ENCODE measurements at regions not wholly inside any gene's neighbourhood (a gene's known extent, or its start where the extent isn't known, plus 50 kb on each side); places are given as distances from the start of the nearest gene placed in this dataset.
A peak's percentile ranks its signal among the peaks of the same experiment; 100 is the strongest.

- no peak for DNase-seq (ENCODE audit: low read depth)
These were observed 72.3 kb upstream of the LHX1 start for GRCh38 chr17:36864827-36865430.

DNA sequence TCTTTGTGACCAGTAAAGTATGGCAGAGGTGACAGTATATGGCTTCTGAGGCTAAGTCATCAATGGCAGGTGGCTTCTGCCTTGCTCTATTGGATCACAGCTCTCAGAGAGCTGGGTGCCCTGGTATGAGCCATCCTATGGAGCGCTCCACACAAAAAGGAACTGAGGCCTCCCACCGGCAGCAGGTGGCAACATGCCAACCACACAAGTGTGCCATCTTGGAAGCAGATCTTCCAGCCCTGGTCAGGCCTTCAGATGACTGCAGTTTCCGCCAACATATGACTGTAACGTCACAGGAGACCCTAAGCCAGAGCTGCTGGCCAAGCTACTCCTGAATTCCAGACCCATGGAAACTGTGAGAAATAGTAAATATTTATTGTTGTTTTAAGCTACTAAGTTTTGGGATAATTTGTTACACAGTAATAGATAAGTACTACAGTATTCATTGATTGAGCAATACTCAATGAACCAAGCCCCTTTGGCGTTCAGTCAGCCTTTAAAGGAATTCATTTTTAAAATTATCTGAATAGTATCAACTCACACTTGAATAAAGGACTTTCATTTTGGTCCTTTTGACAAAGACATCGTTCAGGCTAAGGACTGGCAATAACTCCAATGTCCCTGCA lies 69.4 kb upstream of the LHX1 start:
- peak; percentile 56 for DNase-seq (ENCODE audit: low read depth)

GRCh38 chr17:36868777-36869176 lies 68.5 kb upstream of the LHX1 start:
- no peak for DNase-seq (ENCODE audit: low read depth)

GRCh38 chr17:36869441-36869840 lies 67.8 kb upstream of the LHX1 start:
- no peak for DNase-seq (ENCODE audit: low read depth)

GRCh38 chr17:36869856-36870719 lies 67.2 kb upstream of the LHX1 start:
- DNase-seq (ENCODE audit: low read depth) = peak; percentile 56

GRCh38 chr17:36870720-36870999 lies 66.6 kb upstream of the LHX1 start:
- no peak for DNase-seq (ENCODE audit: low read depth)

DNA sequence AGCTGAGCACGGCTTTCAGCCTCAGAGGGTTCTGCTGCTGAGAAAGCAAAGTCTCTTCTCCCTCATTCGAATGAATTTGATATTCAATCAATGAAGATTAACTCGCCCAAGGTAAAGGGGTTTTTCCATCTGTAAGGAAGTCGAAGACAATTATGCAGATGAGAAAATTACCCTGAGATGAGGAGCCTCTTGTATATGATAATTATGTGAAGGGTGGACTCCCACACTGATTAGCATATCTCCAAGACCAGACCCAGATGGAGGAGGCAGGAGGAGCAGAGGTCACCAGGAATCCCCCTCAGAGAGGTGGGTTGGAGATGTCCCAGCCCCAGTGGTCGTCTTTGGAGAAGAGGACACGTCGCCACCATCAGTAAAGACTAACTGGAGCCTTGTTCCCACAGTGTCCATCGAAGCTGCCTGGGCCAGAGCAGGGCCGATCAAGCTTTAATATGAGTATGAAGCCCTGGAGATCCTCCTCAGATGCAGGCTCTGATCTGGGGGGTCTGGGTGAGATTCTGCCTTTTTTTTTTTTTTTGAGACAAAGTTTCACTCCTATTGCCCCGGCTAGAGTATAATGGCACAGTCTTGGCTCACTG lies 61.5 kb upstream of the LHX1 start:
- no peak for DNase-seq (ENCODE audit: low read depth)

- DNase-seq (ENCODE audit: low read depth) = no peak
These were observed 60.3 kb upstream of the LHX1 start for GRCh38 chr17:36876966-36877365.

GRCh38 chr17:36877771-36878170 lies 59.5 kb upstream of the LHX1 start:
- peak; percentile 25 for DNase-seq (ENCODE audit: low read depth)

DNA sequence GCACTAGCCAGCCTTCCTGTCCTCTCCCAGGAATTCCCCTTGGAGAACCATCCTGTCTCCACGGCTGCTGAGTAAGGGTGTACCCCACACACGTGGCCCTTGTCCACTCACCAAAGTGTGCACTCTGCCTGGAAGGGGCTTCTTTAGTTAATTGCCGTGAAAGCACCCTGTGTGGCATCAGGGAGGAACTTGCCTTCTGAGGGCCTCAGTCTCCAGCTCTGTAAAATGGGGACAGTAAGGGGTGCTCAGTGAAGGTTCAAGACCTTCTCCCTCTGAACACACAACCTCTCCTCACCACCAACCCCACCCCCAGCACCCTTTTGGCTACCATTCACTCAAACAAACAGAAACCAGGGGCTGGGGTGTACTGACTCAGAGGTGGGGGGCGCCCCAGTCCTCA lies 59.1 kb upstream of the LHX1 start:
- DNase-seq (ENCODE audit: low read depth) = no peak

DNA sequence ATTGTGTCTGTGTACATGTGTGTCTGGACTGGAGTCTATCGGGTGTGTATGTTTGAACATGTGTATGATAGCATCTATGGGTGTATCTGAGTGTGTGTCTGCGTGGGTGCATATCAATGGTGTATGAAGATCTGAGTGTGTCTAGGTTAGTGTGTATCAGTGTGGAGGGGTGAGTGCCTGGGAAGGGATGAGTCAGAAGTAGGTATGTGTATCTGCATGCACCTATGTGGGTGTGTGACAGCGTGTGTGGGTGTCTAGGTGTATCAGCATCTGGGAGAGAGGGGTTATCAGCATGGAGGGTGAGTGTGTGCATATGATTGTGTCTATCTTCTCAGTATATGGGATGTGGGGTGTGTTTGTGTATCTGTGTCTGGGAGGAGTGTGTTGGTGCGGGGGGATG lies 58.2 kb upstream of the LHX1 start:
- no peak for DNase-seq (ENCODE audit: low read depth)

GRCh38 chr17:36879624-36880131 lies 57.6 kb upstream of the LHX1 start:
- no peak for DNase-seq (ENCODE audit: low read depth)

GRCh38 chr17:36880268-36880905 lies 56.9 kb upstream of the LHX1 start:
- DNase-seq (ENCODE audit: low read depth) = no peak

DNA sequence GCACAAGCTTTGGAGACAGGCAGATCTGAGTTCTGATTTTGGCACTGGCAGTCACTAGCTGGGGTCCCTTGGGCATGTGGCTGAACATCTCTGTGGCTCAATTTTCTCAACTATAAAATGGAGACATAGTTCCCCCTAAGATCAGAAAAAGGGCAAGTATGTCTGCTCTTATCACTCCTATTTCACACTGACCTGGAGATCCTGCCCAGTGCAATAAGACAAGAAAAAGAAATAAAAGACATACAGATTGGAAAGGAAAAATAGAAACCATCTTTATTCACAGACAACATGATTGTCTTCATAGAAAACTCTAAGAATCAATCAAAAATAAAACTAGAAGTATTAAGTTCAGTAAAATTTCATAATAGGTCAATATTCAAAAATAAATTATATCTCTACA lies 56.0 kb upstream of the LHX1 start:
- DNase-seq (ENCODE audit: low read depth) = no peak

GRCh38 chr17:36884495-36885152 lies 52.7 kb upstream of the LHX1 start:
- DNase-seq (ENCODE audit: low read depth) = no peak

DNA sequence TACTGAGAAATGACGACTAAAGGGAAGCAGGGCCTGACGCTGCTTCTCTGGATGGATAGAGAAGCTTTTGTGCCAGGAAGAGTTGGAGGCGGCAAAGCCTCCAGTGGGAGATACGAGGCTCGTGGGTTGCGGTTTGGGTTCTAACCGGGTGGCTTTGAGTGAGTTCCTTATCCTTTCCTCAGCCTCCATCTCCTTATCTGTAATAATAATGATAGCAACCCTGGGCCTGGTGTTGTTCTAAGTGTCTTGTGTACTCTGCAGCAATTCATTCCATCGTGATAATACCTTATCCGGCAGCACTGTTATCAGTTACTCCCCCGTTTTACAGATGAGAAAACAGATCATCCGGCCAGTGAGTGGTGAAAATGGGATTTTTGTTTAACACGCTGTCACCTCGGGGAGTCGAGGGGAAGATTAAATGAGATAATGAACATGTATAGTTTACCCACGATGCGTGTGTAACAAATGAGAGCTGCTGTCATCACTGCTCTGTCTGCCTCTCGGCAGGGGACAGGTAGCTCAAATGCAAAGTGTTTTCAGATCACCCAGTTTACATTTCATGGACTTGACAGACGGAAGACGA lies 52.0 kb upstream of the LHX1 start:
- no peak for DNase-seq (ENCODE audit: low read depth)

DNA sequence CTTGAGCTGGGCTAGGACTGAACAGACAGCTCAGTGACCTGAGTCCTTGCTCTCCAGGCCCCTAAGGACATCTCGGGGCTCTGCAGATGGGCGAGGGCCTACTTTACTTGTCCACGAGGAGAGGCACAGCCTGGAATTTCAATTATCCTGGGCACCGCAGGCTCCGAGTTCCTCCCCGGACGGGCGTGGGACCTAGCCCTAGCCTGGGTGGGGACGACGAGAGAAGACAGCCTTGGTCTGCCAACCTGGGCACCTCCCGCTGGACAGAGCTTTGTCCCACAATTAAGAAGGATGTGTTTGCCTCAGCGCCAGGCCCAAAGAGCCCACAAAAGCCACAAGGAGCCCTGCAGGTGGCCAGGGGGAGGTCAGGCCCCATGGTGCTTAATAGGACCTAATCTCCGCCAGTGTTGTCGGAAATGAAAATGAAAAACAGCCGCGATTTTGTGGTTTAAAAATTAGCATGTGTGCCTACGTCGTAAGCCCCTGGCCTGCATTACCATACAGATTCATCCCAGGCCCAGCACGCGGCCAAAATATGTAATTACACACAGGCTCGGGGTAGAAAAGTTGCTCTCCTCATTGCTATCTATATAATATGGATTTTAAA lies 51.4 kb upstream of the LHX1 start:
- DNase-seq (ENCODE audit: low read depth) = no peak
